ENCODE measurements at regions not wholly inside any gene's neighbourhood (a gene's known extent, or its start where the extent isn't known, plus 50 kb on each side); places are given as distances from the start of the nearest gene placed in this dataset.

DNA sequence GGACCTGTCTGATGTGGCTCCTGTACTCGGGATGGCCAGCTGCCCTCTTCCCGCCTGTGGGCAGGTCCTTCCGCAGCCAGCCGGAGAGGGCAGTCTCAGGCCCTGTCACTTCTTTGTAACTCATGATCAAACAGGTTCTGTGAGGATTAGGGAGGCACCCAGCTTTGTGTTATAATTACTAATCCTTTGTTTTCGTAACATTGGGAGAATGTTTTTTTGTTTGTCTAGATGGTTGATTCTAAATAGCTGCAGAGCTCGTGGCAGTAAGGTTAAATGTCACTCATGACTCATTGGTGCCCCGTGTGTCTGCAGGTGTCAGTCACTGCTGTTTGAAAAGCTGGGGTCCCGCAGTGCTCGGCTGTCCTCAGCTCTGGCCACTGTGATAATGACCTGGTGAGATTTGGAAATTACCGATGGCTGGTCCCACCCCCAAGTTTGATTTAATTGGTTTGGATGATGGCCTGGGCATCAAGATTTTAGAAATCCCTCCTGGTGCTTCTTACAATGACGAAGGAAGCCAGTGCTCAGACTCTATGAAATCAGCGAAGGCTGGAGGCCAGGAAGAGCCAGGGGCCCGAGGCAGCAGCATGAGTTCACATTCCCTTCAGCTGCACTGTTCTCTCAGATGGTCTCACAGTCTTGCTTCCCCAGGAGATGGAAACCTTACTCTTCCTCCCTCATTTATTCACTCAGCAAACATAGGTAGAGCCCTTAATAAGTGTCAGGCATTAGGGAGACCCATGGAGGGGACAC is 172.8 kb downstream of the VAPA start:
- TF ChIP-seq, protein P1, sequence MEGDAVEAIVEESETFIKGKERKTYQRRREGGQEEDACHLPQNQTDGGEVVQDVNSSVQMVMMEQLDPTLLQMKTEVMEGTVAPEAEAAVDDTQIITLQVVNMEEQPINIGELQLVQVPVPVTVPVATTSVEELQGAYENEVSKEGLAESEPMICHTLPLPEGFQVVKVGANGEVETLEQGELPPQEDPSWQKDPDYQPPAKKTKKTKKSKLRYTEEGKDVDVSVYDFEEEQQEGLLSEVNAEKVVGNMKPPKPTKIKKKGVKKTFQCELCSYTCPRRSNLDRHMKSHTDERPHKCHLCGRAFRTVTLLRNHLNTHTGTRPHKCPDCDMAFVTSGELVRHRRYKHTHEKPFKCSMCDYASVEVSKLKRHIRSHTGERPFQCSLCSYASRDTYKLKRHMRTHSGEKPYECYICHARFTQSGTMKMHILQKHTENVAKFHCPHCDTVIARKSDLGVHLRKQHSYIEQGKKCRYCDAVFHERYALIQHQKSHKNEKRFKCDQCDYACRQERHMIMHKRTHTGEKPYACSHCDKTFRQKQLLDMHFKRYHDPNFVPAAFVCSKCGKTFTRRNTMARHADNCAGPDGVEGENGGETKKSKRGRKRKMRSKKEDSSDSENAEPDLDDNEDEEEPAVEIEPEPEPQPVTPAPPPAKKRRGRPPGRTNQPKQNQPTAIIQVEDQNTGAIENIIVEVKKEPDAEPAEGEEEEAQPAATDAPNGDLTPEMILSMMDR (IDR thresholded peaks at IDR 0.05; ENCODE audit: borderline replicate concordance, control extremely low read depth, extremely low read depth, insufficient read depth, missing control alignments): no peak
- no peak for DNase-seq (ENCODE audit: low spot score)
- in situ Hi-C loops (cut with MboI; ENCODE audit: low sequenced_read_pairs, unreplicated experiment): no loop called here

DNA sequence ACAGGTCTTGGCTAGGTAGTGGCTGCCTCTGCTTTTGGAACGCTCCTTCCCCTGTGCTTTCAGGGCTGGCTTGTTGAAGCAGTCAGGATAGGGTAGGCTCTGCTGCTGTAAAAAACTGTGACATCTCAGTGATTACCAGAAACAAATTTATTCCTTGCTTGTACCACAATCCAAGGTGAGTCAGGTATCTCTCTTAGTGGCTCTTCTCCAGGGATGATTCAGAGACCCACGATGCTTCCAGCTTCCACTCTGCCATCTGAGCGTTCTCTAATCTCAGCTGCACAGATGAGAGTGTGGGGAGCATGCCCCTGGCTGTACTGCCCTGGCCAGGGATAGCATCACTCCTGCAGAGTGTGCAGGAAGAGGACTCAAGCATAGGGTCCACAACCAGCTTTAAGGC is 174.9 kb downstream of the VAPA start:
- in situ Hi-C loops (cut with MboI; ENCODE audit: low sequenced_read_pairs, unreplicated experiment): no loop called here
- TF ChIP-seq, protein P1 (IDR thresholded peaks at IDR 0.05; ENCODE audit: borderline replicate concordance, control extremely low read depth, extremely low read depth, insufficient read depth, missing control alignments): no peak
- DNase-seq (ENCODE audit: low spot score): no peak

DNA sequence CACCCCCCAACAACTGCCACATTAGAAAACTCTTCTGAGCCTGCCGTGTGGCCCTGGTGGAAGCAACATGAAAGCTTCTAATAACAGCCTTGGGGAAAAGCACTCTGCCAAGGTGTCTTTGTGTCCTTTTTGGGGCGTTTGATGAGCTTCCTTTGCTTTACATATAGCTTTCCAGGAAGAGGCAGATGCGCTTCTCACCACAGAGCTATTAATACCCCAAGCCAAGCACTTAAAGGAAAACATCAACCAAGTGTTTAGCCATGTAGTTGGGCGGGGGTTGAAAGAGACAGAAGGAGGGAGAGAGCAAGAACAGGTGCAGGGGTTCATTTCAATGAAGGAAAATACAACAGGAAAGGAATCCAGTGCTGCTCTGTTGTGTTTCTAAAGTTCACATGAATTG is 176.1 kb downstream of the VAPA start:
- TF ChIP-seq, protein P1 (IDR thresholded peaks at IDR 0.05; ENCODE audit: borderline replicate concordance, control extremely low read depth, extremely low read depth, insufficient read depth, missing control alignments): no peak
- no peak for DNase-seq (ENCODE audit: low spot score)
- in situ Hi-C loops (cut with MboI; ENCODE audit: low sequenced_read_pairs, unreplicated experiment): no loop called here

DNA sequence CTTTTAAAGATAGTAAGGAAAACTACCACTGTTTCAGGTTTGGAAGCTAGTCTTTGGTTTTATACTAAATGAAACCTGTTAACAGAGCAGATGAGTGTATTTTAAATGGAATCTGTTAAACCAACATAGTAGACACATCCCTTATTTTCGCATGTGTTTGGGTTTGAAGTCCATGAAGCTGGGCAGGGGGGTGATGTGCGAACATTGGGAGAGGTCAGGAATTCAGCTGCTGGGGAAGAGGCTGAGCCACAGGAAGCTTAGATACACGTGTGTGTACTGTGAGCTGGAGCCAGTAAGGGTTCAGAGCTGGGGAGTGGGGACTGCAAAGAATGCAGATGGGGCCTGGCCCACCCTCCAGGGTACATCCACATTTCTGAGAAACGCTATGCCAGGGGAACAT is 176.9 kb downstream of the VAPA start:
- TF ChIP-seq, protein P1 (IDR thresholded peaks at IDR 0.05; ENCODE audit: borderline replicate concordance, control extremely low read depth, extremely low read depth, insufficient read depth, missing control alignments): no peak
- in situ Hi-C loops (cut with MboI; ENCODE audit: low sequenced_read_pairs, unreplicated experiment): no loop called here
- DNase-seq (ENCODE audit: low spot score): no peak

DNA sequence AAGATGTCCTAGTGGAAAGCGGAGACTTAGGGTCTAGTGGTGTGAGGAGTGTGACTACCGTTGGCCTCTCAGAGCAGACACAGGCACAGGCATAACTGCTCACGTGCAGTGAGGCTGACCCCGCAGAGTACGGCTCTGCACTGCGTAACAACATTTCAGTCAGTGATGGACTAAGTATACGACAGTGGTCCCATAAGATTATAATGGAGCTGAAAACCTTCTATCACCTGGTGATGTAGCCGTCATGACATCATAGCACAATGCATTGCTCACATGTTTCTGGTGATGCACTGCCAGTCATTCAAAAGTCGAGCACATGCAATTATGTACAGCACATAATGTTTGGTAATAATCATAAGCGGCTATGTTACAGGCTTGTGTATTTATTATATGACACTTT is 179.6 kb downstream of the VAPA start:
- DNase-seq (ENCODE audit: low spot score): no peak
- TF ChIP-seq, protein P1 (IDR thresholded peaks at IDR 0.05; ENCODE audit: borderline replicate concordance, control extremely low read depth, extremely low read depth, insufficient read depth, missing control alignments): no peak
- in situ Hi-C loops (cut with MboI; ENCODE audit: low sequenced_read_pairs, unreplicated experiment): no loop called here

DNA sequence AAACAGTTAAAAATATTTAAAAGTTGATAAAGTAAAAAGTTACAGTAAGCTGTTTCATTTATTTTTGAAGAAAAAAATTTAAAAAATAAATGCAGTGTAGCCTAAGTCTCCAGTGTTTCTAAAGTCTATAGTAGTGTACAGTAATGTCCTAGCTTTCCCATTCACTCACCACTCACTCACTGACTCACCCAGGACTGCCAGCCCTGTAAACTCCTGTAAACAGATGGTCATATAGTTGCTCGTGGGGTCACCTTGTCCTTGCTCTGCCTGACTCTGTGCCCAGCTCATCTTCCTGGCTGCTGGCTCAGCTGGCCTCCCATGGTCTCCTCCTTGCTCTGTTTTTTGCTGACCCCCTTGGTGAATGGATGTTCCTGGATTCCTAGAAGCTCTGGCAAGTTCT is 180.3 kb downstream of the VAPA start:
- no peak for DNase-seq (ENCODE audit: low spot score)
- TF ChIP-seq, protein P1 (IDR thresholded peaks at IDR 0.05; ENCODE audit: borderline replicate concordance, control extremely low read depth, extremely low read depth, insufficient read depth, missing control alignments): no peak
- in situ Hi-C loops (cut with MboI; ENCODE audit: low sequenced_read_pairs, unreplicated experiment): no loop called here
